HL-60 (cell line): ENCODE measurements at regions not wholly inside any gene's neighbourhood (a gene's known extent, or its start where the extent isn't known, plus 50 kb on each side); places are given as distances from the start of the nearest gene placed in this dataset.

ENCODE experiments used
- CTCF ChIP-seq: IDR thresholded peaks from one replicate; pipeline ENCODE4 v1.5.1; 2011; ENCODE audit warnings: low read length, control low read depth, inconsistent platforms; ENCODE audit not compliant: insufficient read depth
- GABPA ChIP-seq: IDR thresholded peaks from 2 replicates; pipeline ENCODE4 v1.6.1; 2012; ENCODE audit warnings: low read depth
- POLR2AphosphoS5 ChIP-seq: IDR thresholded peaks from 2 replicates; pipeline ENCODE4 v1.6.1; 2012; ENCODE audit warnings: low read depth
- REST ChIP-seq: IDR thresholded peaks from 2 replicates; pipeline ENCODE4 v1.6.1; 2012; ENCODE audit warnings: low read depth; ENCODE audit not compliant: insufficient replicate concordance

GRCh38 chr9:19703702-19704101 is 85.1 kb downstream of the SLC24A2 start:
- TF ChIP-seq POLR2AphosphoS5 (no peak), CTCF (no peak), REST (no peak), GABPA (no peak)
